ENCODE measurements at regions not wholly inside any gene's neighbourhood (a gene's known extent, or its start where the extent isn't known, plus 50 kb on each side); places are given as distances from the start of the nearest gene placed in this dataset.
A peak's percentile ranks its signal among the peaks of the same experiment; 100 is the strongest.

DNA sequence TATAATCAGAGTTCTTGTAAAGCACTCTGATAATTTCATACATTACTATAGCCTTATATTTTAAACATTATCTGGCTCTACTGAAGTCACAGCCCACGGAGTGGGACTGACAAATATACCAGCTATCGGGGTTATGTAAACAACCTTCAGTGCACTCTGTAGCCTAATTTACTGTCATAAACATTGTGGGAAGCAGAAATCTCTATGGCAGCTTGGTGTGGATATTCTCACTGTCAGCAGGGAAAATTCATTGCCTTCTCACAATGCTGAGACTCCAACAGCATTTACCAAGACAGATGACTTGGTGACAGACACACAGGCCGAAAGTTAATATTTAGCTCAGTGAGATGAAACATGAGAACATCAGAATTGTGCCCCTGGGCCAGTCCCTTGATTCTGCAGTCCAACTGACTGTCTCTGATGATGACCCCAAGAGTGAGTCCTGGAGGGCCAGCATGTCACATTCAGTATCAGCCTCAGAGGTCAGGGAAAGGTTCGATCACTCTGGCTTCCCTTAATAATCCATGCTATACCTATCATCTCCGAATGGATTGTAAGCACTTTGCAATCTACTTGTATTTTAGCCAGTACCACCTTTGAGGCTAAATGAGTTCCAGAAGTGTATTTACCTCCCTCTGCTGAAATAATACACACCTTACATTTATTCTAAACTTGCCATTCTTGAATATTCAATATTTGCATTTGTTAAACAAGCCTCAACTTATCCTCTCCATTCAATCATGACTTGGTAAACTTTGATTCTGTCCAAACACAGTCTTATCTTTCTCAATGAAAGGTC lies 146.2 kb upstream of the OSR1 start:
- peak; percentile 38 for ATAC-seq
- H3F3A ChIP-seq (ENCODE audit: low read length, unreplicated experiment), result no peaks in the 10 kb centered on the region
- POLR2A ChIA-PET (ENCODE audit: unreplicated experiment), result no interaction called here

DNA sequence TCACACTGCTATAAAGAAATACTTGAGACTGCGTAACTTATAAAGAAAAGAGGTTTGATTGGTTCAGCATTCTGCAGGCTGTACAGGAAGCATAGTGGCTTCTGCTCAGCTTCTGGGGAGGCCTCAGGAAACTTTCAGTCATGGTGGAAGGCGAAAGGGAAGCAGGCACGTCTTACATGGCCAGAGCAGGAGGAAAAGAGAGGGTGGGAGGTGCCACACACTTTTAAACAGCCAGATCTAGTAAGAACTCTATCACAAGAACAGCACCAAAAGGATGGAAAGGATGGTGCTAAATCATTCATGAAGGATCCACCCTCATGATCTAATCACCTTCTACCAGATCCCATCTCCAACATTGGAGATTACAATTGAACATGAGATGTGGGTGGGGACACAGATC lies 145.5 kb upstream of the OSR1 start:
- no peaks in the 10 kb centered on the region for H3F3A ChIP-seq (ENCODE audit: low read length, unreplicated experiment)
- no peak overlapping the region for H3K4me2 ChIP-seq (ENCODE audit: low read length)
- H3K36me3 ChIP-seq (ENCODE audit: low read depth, low read length), result no peaks in the 10 kb centered on the region
- BruUV-seq (replicated peaks), result no TSS peak
- no peak overlapping the region for H3K4me3 ChIP-seq (ENCODE audit: low read length)
- H3K9ac ChIP-seq (ENCODE audit: low read length), result no peak overlapping the region
- POLR2A ChIA-PET (ENCODE audit: unreplicated experiment), result no interaction called here
- no peaks in the 10 kb centered on the region for H3K27me3 ChIP-seq (ENCODE audit: low read length)
- CTCF ChIA-PET, result no interaction called here
- no peak for DNase-seq
- no peak overlapping the region for H3K27ac ChIP-seq (ENCODE audit: low read length)
- peaks cover 18% of the 10 kb centered on the region for H3K4me1 ChIP-seq (ENCODE audit: insufficient read depth, low read length)
- H3K9me3 ChIP-seq (ENCODE audit: low read length), result no peaks in the 10 kb centered on the region
- H2AFZ ChIP-seq (ENCODE audit: low read length), result no peak overlapping the region
- no peaks in the 10 kb centered on the region for H4K20me1 ChIP-seq (ENCODE audit: low read length)
- intact Hi-C loops (cut with micrococcal nuclease), result no loop called here
- no peak for TF ChIP-seq EZH2 (IDR thresholded peaks at IDR 0.05; ENCODE audit: low read length, unreplicated experiment)
- TF ChIP-seq, protein P1, sequence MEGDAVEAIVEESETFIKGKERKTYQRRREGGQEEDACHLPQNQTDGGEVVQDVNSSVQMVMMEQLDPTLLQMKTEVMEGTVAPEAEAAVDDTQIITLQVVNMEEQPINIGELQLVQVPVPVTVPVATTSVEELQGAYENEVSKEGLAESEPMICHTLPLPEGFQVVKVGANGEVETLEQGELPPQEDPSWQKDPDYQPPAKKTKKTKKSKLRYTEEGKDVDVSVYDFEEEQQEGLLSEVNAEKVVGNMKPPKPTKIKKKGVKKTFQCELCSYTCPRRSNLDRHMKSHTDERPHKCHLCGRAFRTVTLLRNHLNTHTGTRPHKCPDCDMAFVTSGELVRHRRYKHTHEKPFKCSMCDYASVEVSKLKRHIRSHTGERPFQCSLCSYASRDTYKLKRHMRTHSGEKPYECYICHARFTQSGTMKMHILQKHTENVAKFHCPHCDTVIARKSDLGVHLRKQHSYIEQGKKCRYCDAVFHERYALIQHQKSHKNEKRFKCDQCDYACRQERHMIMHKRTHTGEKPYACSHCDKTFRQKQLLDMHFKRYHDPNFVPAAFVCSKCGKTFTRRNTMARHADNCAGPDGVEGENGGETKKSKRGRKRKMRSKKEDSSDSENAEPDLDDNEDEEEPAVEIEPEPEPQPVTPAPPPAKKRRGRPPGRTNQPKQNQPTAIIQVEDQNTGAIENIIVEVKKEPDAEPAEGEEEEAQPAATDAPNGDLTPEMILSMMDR (conservative IDR thresholded peaks at IDR 0.05; ENCODE audit: low read depth, low read length), result no peak
- no peak for ATAC-seq
- H3K9me2 ChIP-seq (replicated peaks; ENCODE audit: low read length), result no peaks in the 10 kb centered on the region
- H3K79me2 ChIP-seq (ENCODE audit: low read length), result no peaks in the 10 kb centered on the region

More for the DNA sequence above, 146.2 kb upstream of the OSR1 start:
- Histone ChIP-seq H3K27ac (ENCODE audit: low read length) (no peak overlapping the region), H3K4me1 (ENCODE audit: insufficient read depth, low read length) (peaks cover 18% of the 10 kb centered on the region), H2AFZ (ENCODE audit: low read length) (peak overlapping the region; percentile 24), H3K9ac (ENCODE audit: low read length) (no peak overlapping the region), H3K79me2 (ENCODE audit: low read length) (no peaks in the 10 kb centered on the region), H3K27me3 (ENCODE audit: low read length) (no peaks in the 10 kb centered on the region), H3K9me2 (replicated peaks; ENCODE audit: low read length) (no peaks in the 10 kb centered on the region), H3K36me3 (ENCODE audit: low read depth, low read length) (no peaks in the 10 kb centered on the region), H3K9me3 (ENCODE audit: low read length) (no peaks in the 10 kb centered on the region), H4K20me1 (ENCODE audit: low read length) (no peaks in the 10 kb centered on the region), H3K4me2 (ENCODE audit: low read length) (peak overlapping the region; percentile 20), H3K4me3 (ENCODE audit: low read length) (no peak overlapping the region)
- peak; percentile 20 for DNase-seq
- BruUV-seq (replicated peaks), result no TSS peak
- intact Hi-C loops (cut with micrococcal nuclease), result no loop called here
- no peak for TF ChIP-seq EZH2 (IDR thresholded peaks at IDR 0.05; ENCODE audit: low read length, unreplicated experiment)
- TF ChIP-seq, protein P1 (conservative IDR thresholded peaks at IDR 0.05; ENCODE audit: low read depth, low read length), result no peak
- TF ChIP-seq EZH2phosphoT487 (IDR thresholded peaks at IDR 0.05; ENCODE audit: borderline replicate concordance, low read length), result no peak
- CTCF ChIA-PET, result no interaction called here

DNA sequence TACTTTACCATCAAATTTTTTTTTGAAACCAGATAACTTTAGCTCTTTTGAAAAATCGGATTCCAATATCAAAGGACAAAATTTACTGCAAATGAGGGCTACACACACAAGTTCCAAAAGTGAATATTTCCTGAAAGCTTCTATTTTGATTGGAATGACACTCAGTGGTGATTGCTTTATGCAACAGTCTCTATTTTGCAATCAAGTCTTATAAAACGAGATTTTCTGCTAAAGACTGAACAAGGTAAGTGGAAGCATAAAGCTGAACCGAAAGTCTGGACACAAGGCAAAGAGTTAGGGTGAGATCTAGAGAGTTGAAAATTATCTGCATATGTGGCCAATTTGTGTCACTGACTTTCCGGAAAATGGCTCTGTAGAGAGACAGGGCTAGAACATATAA lies 145.0 kb upstream of the OSR1 start:
- DNase-seq (no peak), ATAC-seq (no peak)
- no peak overlapping the region for H2AFZ ChIP-seq (ENCODE audit: low read length)
- no peaks in the 10 kb centered on the region for H3K36me3 ChIP-seq (ENCODE audit: low read depth, low read length)
- no peaks in the 10 kb centered on the region for H3F3A ChIP-seq (ENCODE audit: low read length, unreplicated experiment)
- BruUV-seq (replicated peaks), result no TSS peak
- H4K20me1 ChIP-seq (ENCODE audit: low read length), result no peaks in the 10 kb centered on the region
- H3K4me2 ChIP-seq (ENCODE audit: low read length), result no peak overlapping the region
- H3K27ac ChIP-seq (ENCODE audit: low read length), result no peak overlapping the region
- H3K9me3 ChIP-seq (ENCODE audit: low read length), result no peaks in the 10 kb centered on the region
- H3K27me3 ChIP-seq (ENCODE audit: low read length), result no peaks in the 10 kb centered on the region
- POLR2A ChIA-PET (ENCODE audit: unreplicated experiment), result no interaction called here
- CTCF ChIA-PET, result no interaction called here
- H3K9ac ChIP-seq (ENCODE audit: low read length), result no peak overlapping the region
- no peaks in the 10 kb centered on the region for H3K9me2 ChIP-seq (replicated peaks; ENCODE audit: low read length)
- intact Hi-C loops (cut with micrococcal nuclease), result no loop called here
- no peaks in the 10 kb centered on the region for H3K79me2 ChIP-seq (ENCODE audit: low read length)
- H3K4me1 ChIP-seq (ENCODE audit: insufficient read depth, low read length), result peaks cover 18% of the 10 kb centered on the region
- no peak overlapping the region for H3K4me3 ChIP-seq (ENCODE audit: low read length)
- TF ChIP-seq, protein P1 (conservative IDR thresholded peaks at IDR 0.05; ENCODE audit: low read depth, low read length), result no peak
- TF ChIP-seq EZH2phosphoT487 (IDR thresholded peaks at IDR 0.05; ENCODE audit: borderline replicate concordance, low read length) (no peak), EZH2 (IDR thresholded peaks at IDR 0.05; ENCODE audit: low read length, unreplicated experiment) (no peak)

All from PC-3 (cell line).